PC-9 (cell line): ENCODE measurements at regions not wholly inside any gene's neighbourhood (a gene's known extent, or its start where the extent isn't known, plus 50 kb on each side); places are given as distances from the start of the nearest gene placed in this dataset.

ENCODE experiments used
- BruUV-seq: library from RNA; stranded (reverse); fragments of 400-500 nt; replicated peaks from 2 replicates; lab custom pipeline; 2021; lab: Mats Ljungman, UMichigan
- CTCF ChIA-PET: fragments of 300-600 bp; sonication (Branson Sonifier 250); formaldehyde crosslinking; loops from one replicate; lab custom pipeline; 2022; ENCODE audit warnings: antibody characterized with exemption; lab: Charles Lee
- POLR2A ChIA-PET: fragments of 300-600 bp; sonication (Branson Sonifier 250); formaldehyde crosslinking; loops from one replicate; lab custom pipeline; 2022; ENCODE audit warnings: antibody characterized with exemption; ENCODE audit not compliant: unreplicated experiment; lab: Charles Lee
- DNase-seq, 2 experiments: peaks; one replicate each; pipeline versions ENCODE4 v3.0.0 to v3.0.0-alpha.2; 2015 to 2022; ENCODE audit warnings: mixed read lengths in 1 of 2
- H2AFZ ChIP-seq: fragments of 200-600 bp; sonication (generic); 2 replicates; pipeline ENCODE4 v1.8.1; 2017; ENCODE audit warnings: antibody characterized with exemption
- H3F3A ChIP-seq: fragments of 200-600 bp; sonication (generic); 2 replicates; pipeline ENCODE4 v1.8.1; 2017; ENCODE audit warnings: antibody characterized with exemption, mild to moderate bottlenecking, low read depth; ENCODE audit not compliant: insufficient read depth
- H3K27ac ChIP-seq: fragments of 200-600 bp; sonication (generic); 2 replicates; pipeline ENCODE4 v1.6.1; 2016; ENCODE audit warnings: mixed run types
- H3K27me3 ChIP-seq: fragments of 200-600 bp; sonication (generic); 2 replicates; pipeline ENCODE4 v1.6.1; 2016; ENCODE audit warnings: low read depth, mixed run types; ENCODE audit not compliant: insufficient read depth
- H3K36me3 ChIP-seq: fragments of 200-600 bp; sonication (generic); 2 replicates; pipeline ENCODE4 v1.6.1; 2016; ENCODE audit warnings: low read depth, mixed run types
- H3K4me1 ChIP-seq: fragments of 200-600 bp; sonication (generic); replicated peaks from 2 replicates; pipeline ENCODE4 v1.6.1; 2016; ENCODE audit warnings: mixed run types; ENCODE audit not compliant: insufficient read depth
- H3K4me2 ChIP-seq: fragments of 200-600 bp; sonication (generic); 2 replicates; pipeline ENCODE4 v1.6.1; 2017; ENCODE audit warnings: mixed run types
- H3K4me3 ChIP-seq: fragments of 200-600 bp; sonication (generic); 2 replicates; pipeline ENCODE4 v1.6.1; 2016; ENCODE audit warnings: mixed run types
- H3K79me2 ChIP-seq: fragments of 200-600 bp; sonication (generic); 2 replicates; pipeline ENCODE4 v1.6.1; 2017; ENCODE audit warnings: low read depth, mixed run types
- H3K9me2 ChIP-seq: fragments of 200-600 bp; sonication (generic); 2 replicates; pipeline ENCODE4 v1.8.1; 2017; ENCODE audit warnings: mild to moderate bottlenecking; ENCODE audit not compliant: insufficient read depth
- H3K9me3 ChIP-seq: fragments of 200-600 bp; sonication (generic); 2 replicates; pipeline ENCODE4 v1.8.1; 2016; ENCODE audit warnings: low read depth; ENCODE audit not compliant: insufficient read depth
- H4K20me1 ChIP-seq: fragments of 200-600 bp; sonication (generic); 2 replicates; pipeline ENCODE4 v1.8.1; 2017; ENCODE audit not compliant: insufficient read depth
- EZH2 ChIP-seq: fragments of 200-600 bp; sonication (generic); IDR thresholded peaks from 2 replicates; pipeline ENCODE4 v1.8.0; 2017; ENCODE audit warnings: antibody characterized with exemption, low read depth
- intact Hi-C: fragments of 100-400 bp; cut with micrococcal nuclease; formaldehyde crosslinking; loops from one replicate; pipeline ENCODE4 v1.10.0; 2022; ENCODE audit not compliant: unreplicated experiment
- TF ChIP-seq, protein P1 (sequence below): fragments of 200-600 bp; sonication (generic); conservative IDR thresholded peaks from 2 replicates; pipeline ENCODE4 v1.6.1; 2017; ENCODE audit warnings: mixed run types, antibody characterized with exemption, mild to moderate bottlenecking, moderate library complexity

DNA sequence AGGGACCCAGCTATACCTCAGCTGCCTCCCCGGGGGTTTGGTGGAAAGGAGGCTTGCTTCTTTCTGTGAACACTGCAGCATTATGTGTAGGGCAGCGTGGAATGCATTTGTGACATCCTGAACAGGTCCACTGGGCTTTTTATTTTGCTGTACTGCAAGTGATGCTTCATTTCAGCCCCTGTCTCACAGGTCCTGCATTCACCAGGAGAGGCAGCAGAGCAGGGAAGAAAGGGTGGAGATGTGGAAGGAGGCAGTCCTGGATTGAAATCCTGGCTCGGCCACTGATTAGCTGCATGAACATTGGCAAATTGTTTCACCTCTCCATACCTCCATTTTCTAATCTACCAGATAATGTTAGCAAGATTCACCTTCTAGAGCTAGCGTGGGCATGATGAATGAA is 77.9 kb upstream of the ZBTB18 start:
- POLR2A ChIA-PET = no interaction called here
- TF ChIP-seq EZH2 = no peak
- CTCF ChIA-PET = no interaction called here

DNA sequence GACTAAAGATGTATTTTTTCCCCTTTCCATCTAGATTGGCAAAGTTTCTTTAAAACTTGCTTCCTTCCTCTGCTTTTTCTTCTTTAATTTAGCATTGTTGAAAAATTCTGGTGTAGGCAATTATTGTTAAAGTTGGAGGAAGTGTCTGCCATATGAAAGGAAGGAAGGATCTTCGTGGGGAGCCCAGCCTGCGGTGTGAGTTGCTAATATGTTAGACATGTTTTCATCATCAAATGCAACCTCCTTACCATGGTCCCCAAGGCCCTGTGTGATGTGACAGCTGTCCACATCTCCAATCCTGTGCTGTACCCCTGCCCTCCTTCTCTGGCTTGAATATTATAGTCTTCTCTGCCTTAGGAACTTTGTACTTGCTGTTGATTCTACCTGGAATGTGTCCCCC is 81.0 kb upstream of the ZBTB18 start:
- intact Hi-C loops = no loop called here
- Histone ChIP-seq H3K9me2 (no peaks in the 10 kb centered on the region), H3K27me3 (no peaks in the 10 kb centered on the region), H2AFZ (no peak overlapping the region), H3K36me3 (no peaks in the 10 kb centered on the region), H4K20me1 (no peaks in the 10 kb centered on the region), H3K27ac (no peak overlapping the region), H3K4me3 (no peak overlapping the region), H3K4me1 (no peaks in the 10 kb centered on the region), H3K4me2 (no peak overlapping the region), H3K79me2 (no peaks in the 10 kb centered on the region), H3K9me3 (no peaks in the 10 kb centered on the region), H3F3A (no peaks in the 10 kb centered on the region)
- ChIA-PET CTCF (no interaction called here), POLR2A (no interaction called here)
- TF ChIP-seq, protein P1, sequence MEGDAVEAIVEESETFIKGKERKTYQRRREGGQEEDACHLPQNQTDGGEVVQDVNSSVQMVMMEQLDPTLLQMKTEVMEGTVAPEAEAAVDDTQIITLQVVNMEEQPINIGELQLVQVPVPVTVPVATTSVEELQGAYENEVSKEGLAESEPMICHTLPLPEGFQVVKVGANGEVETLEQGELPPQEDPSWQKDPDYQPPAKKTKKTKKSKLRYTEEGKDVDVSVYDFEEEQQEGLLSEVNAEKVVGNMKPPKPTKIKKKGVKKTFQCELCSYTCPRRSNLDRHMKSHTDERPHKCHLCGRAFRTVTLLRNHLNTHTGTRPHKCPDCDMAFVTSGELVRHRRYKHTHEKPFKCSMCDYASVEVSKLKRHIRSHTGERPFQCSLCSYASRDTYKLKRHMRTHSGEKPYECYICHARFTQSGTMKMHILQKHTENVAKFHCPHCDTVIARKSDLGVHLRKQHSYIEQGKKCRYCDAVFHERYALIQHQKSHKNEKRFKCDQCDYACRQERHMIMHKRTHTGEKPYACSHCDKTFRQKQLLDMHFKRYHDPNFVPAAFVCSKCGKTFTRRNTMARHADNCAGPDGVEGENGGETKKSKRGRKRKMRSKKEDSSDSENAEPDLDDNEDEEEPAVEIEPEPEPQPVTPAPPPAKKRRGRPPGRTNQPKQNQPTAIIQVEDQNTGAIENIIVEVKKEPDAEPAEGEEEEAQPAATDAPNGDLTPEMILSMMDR = no peak
- TF ChIP-seq EZH2 = no peak
- no peak for DNase-seq
- BruUV-seq = no TSS peak

More for the DNA sequence above, 77.9 kb upstream of the ZBTB18 start:
- Histone ChIP-seq H3K27ac (no peak overlapping the region), H3K9me2 (no peaks in the 10 kb centered on the region), H3K27me3 (no peaks in the 10 kb centered on the region), H3K4me2 (no peak overlapping the region), H3K4me3 (no peak overlapping the region), H3F3A (no peaks in the 10 kb centered on the region), H3K79me2 (no peaks in the 10 kb centered on the region), H2AFZ (no peak overlapping the region), H4K20me1 (no peaks in the 10 kb centered on the region), H3K36me3 (no peaks in the 10 kb centered on the region), H3K4me1 (no peaks in the 10 kb centered on the region), H3K9me3 (no peaks in the 10 kb centered on the region)
- intact Hi-C loops = no loop called here
- DNase-seq = no peak
- BruUV-seq = no TSS peak

DNA sequence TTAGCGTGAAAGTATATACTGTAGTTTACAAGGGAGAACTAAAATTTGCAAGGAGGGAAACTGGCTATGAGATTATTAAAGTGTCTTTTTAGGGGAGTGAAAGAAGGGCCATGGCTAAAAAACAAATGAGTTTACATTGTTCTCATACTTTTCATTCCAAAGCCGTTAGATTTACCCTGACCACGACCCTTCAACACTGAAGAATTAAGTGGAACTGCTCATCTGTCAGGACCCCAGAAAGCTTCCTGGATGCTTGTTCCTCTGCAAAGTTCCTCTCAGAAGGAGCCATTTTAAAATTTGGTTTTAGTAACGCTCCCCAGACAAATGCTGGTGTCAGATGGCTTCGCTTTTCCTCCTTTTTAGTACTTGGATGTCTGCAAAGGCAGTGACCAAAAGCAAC is 82.7 kb upstream of the ZBTB18 start:
- Histone ChIP-seq H3K4me3 (no peak overlapping the region), H3K36me3 (no peaks in the 10 kb centered on the region), H3K27me3 (no peaks in the 10 kb centered on the region), H3K4me2 (no peak overlapping the region), H3K4me1 (no peaks in the 10 kb centered on the region), H4K20me1 (no peaks in the 10 kb centered on the region), H3K27ac (no peak overlapping the region), H3F3A (no peaks in the 10 kb centered on the region), H2AFZ (0 out of 2 replicates have a peak overlapping the region, but pooled peaks have one; percentile 48), H3K79me2 (no peaks in the 10 kb centered on the region), H3K9me2 (no peaks in the 10 kb centered on the region), H3K9me3 (no peaks in the 10 kb centered on the region)
- CTCF ChIA-PET = no interaction called here
- POLR2A ChIA-PET = no interaction called here
- TF ChIP-seq EZH2 = no peak
- TF ChIP-seq, protein P1 = no peak
- no TSS peak for BruUV-seq
- intact Hi-C loops = no loop called here
- DNase-seq = no peak

DNA sequence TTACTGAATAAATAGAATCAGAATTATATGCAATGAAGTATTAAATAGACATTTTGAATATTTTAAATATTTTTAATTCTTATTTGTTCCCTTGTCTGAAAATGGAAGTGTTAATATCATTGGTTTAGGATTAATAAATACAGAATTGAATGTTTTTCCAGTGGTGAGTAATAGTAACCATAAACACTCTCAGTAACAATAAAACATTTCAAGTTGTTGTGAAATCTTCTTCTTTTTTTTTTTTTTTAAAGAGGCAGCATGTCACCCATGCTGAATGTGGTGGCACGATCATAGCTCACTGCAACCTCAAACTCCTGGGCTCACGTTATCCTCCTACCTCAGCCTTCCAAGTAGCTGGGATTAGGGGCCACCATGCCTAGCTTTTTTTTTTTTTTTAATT is 86.2 kb upstream of the ZBTB18 start:
- H3K4me1 ChIP-seq = no peaks in the 10 kb centered on the region
- H2AFZ ChIP-seq = no peak overlapping the region
- BruUV-seq = no TSS peak
- POLR2A ChIA-PET = no interaction called here
- H3K9me3 ChIP-seq = no peaks in the 10 kb centered on the region
- no peak overlapping the region for H3K4me2 ChIP-seq
- no peaks in the 10 kb centered on the region for H3K36me3 ChIP-seq
- TF ChIP-seq, protein P1 = no peak
- no peak for TF ChIP-seq EZH2
- H3K27ac ChIP-seq = no peak overlapping the region
- H3K79me2 ChIP-seq = no peaks in the 10 kb centered on the region
- H3K27me3 ChIP-seq = no peaks in the 10 kb centered on the region
- CTCF ChIA-PET = no interaction called here
- no peaks in the 10 kb centered on the region for H4K20me1 ChIP-seq
- no peaks in the 10 kb centered on the region for H3F3A ChIP-seq
- no peak for DNase-seq
- H3K9me2 ChIP-seq = no peaks in the 10 kb centered on the region
- intact Hi-C loops = no loop called here
- no peak overlapping the region for H3K4me3 ChIP-seq
